ENCODE measurements at regions not wholly inside any gene's neighbourhood (a gene's known extent, or its start where the extent isn't known, plus 50 kb on each side); places are given as distances from the start of the nearest gene placed in this dataset.

GRCh38 chr3:18853269-18853668 lies 295.0 kb upstream of the KCNH8 start:
- TF ChIP-seq, protein P1, sequence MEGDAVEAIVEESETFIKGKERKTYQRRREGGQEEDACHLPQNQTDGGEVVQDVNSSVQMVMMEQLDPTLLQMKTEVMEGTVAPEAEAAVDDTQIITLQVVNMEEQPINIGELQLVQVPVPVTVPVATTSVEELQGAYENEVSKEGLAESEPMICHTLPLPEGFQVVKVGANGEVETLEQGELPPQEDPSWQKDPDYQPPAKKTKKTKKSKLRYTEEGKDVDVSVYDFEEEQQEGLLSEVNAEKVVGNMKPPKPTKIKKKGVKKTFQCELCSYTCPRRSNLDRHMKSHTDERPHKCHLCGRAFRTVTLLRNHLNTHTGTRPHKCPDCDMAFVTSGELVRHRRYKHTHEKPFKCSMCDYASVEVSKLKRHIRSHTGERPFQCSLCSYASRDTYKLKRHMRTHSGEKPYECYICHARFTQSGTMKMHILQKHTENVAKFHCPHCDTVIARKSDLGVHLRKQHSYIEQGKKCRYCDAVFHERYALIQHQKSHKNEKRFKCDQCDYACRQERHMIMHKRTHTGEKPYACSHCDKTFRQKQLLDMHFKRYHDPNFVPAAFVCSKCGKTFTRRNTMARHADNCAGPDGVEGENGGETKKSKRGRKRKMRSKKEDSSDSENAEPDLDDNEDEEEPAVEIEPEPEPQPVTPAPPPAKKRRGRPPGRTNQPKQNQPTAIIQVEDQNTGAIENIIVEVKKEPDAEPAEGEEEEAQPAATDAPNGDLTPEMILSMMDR (IDR thresholded peaks at IDR 0.05), result no peak
- TF ChIP-seq EP300 (IDR thresholded peaks at IDR 0.05) (no peak), POLR2A (IDR thresholded peaks at IDR 0.05) (no peak)
